ENCODE measurements at regions not wholly inside any gene's neighbourhood (a gene's known extent, or its start where the extent isn't known, plus 50 kb on each side); places are given as distances from the start of the nearest gene placed in this dataset.

DNA sequence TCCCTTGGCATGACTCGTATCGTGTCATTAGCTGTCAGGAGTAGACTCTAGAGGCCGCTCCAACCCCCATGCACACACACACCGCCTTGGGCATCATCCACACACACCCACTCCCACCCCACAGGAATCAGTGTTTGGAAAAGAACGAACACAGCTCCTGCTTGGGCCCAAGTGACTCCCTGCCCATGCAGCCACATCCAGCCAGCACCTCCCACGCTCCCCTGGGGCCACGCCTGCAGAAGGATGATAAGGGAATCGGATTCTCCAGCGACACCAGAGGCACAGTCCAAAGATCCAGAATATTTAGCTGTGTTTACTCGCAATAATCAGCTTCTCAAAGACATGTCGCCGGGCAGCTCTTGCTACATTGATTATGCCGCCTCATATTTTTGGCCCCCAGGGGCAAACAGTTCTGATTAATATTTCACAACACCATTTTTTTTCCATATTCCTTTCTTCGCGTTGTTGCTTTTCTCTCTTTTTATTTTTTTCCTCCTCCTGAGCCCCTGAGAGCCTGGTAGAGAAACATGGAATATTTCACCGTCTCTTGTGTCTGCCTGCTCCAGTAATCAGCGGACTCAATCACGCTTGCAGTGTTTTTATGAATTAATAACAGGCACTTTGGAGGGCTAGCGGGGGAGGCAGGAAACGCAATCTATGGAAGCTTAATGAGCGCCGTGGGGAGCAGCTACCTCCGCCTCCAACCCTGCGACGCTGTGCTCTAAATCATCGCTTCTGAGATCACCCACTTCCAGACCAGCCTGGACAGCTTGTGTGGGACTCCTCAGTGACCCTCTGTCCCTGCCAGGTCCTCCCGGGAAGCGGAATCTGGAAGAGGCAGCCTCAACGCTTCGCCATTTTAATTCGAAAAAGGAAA lies 221.4 kb downstream of the TLE3 start:
- ATAC-seq (ENCODE audit: low read depth) (no peak), DNase-seq (no peak)
- TF ChIP-seq CHD1 (IDR thresholded peaks at IDR 0.05; ENCODE audit: low read depth, low read length): no peak
- TF ChIP-seq SMC3 (IDR thresholded peaks at IDR 0.05; ENCODE audit: low read depth, low read length): no peak
- no peak for TF ChIP-seq NFE2L2 (IDR thresholded peaks at IDR 0.05; ENCODE audit: low read depth, low read length)
- no peak for TF ChIP-seq MAZ (IDR thresholded peaks at IDR 0.05; ENCODE audit: borderline replicate concordance, low read depth, low read length)
- TF ChIP-seq POLR2A (IDR thresholded peaks at IDR 0.05; ENCODE audit: low read depth, low read length): no peak
- no peak for TF ChIP-seq RAD21 (IDR thresholded peaks at IDR 0.05; ENCODE audit: low read length)
- no peak for TF ChIP-seq CEBPB (IDR thresholded peaks at IDR 0.05; ENCODE audit: low read depth, low read length)
- TF ChIP-seq, protein P1, sequence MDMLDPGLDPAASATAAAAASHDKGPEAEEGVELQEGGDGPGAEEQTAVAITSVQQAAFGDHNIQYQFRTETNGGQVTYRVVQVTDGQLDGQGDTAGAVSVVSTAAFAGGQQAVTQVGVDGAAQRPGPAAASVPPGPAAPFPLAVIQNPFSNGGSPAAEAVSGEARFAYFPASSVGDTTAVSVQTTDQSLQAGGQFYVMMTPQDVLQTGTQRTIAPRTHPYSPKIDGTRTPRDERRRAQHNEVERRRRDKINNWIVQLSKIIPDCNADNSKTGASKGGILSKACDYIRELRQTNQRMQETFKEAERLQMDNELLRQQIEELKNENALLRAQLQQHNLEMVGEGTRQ (IDR thresholded peaks at IDR 0.05; ENCODE audit: low read depth, low read length): no peak
- TF ChIP-seq, protein P2, sequence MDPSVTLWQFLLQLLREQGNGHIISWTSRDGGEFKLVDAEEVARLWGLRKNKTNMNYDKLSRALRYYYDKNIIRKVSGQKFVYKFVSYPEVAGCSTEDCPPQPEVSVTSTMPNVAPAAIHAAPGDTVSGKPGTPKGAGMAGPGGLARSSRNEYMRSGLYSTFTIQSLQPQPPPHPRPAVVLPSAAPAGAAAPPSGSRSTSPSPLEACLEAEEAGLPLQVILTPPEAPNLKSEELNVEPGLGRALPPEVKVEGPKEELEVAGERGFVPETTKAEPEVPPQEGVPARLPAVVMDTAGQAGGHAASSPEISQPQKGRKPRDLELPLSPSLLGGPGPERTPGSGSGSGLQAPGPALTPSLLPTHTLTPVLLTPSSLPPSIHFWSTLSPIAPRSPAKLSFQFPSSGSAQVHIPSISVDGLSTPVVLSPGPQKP (IDR thresholded peaks at IDR 0.05; ENCODE audit: borderline replicate concordance, low read depth, low read length): no peak
- TF ChIP-seq, protein P3, sequence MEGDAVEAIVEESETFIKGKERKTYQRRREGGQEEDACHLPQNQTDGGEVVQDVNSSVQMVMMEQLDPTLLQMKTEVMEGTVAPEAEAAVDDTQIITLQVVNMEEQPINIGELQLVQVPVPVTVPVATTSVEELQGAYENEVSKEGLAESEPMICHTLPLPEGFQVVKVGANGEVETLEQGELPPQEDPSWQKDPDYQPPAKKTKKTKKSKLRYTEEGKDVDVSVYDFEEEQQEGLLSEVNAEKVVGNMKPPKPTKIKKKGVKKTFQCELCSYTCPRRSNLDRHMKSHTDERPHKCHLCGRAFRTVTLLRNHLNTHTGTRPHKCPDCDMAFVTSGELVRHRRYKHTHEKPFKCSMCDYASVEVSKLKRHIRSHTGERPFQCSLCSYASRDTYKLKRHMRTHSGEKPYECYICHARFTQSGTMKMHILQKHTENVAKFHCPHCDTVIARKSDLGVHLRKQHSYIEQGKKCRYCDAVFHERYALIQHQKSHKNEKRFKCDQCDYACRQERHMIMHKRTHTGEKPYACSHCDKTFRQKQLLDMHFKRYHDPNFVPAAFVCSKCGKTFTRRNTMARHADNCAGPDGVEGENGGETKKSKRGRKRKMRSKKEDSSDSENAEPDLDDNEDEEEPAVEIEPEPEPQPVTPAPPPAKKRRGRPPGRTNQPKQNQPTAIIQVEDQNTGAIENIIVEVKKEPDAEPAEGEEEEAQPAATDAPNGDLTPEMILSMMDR (conservative IDR thresholded peaks at IDR 0.05; ENCODE audit: low read depth, low read length): no peak
- TF ChIP-seq MXI1 (IDR thresholded peaks at IDR 0.05; ENCODE audit: borderline replicate concordance, low read depth, low read length): no peak
- TF ChIP-seq RFX5 (IDR thresholded peaks at IDR 0.05; ENCODE audit: low read depth, low read length): no peak
- H3K9ac ChIP-seq (ENCODE audit: low read depth, low read length): no peak overlapping the region
- BruUV-seq (replicated peaks): no TSS peak
- ChIA-PET CTCF (no interaction called here), POLR2A (ENCODE audit: unreplicated experiment) (no interaction called here)
- H3K4ac ChIP-seq (ENCODE audit: low read depth, low read length): no peak overlapping the region
- in situ Hi-C loops (cut with MboI; ENCODE audit: low sequenced_read_pairs): no loop called here
- no peaks in the 10 kb centered on the region for H4K20me1 ChIP-seq (ENCODE audit: insufficient read depth, low read length)
- H2BK15ac ChIP-seq (ENCODE audit: low read depth, low read length): no peak overlapping the region
- no peaks in the 10 kb centered on the region for H3K79me1 ChIP-seq (ENCODE audit: low read depth in 1 of 2, low read length in 2 of 2)
- no peak overlapping the region for H3K14ac ChIP-seq (replicated peaks; ENCODE audit: low read depth, low read length)
- H3K9me3 ChIP-seq (ENCODE audit: control insufficient read depth, insufficient read depth, low read length): peaks cover 24% of the 10 kb centered on the region
- peaks cover 37% of the 10 kb centered on the region for H3K27me3 ChIP-seq (ENCODE audit: control insufficient read depth, insufficient read depth, low read length)
- 59% methylated on average over 12 of the region's 31 CpGs; no CpG with 5 or more reads in 1 of the 2 experiments for WGBS, 2 experiments (ENCODE audit: extremely low coverage in 2 of 2, insufficient read length in 1 of 2)
- H3K18ac ChIP-seq (ENCODE audit: low read depth, low read length): no peak overlapping the region
- H2BK5ac ChIP-seq (ENCODE audit: low read depth, low read length, poor library complexity, severe bottlenecking): no peak overlapping the region
- H3K36me3 ChIP-seq (ENCODE audit: control insufficient read depth, insufficient read depth, low read length): no peaks in the 10 kb centered on the region
- intact Hi-C loops (cut with micrococcal nuclease): no loop called here
- no peak overlapping the region for H3K4me3 ChIP-seq (ENCODE audit: insufficient read depth, low read depth, low read length)
- H2AFZ ChIP-seq (replicated peaks; ENCODE audit: low read length, poor library complexity): peak overlapping the region; percentile 24
- H2BK20ac ChIP-seq (ENCODE audit: low read depth, low read length): no peak overlapping the region
- H2BK120ac ChIP-seq (ENCODE audit: low read depth, low read length): no peak overlapping the region
- H4K91ac ChIP-seq (ENCODE audit: insufficient read depth, low read depth, low read length): no peak overlapping the region
- no peaks in the 10 kb centered on the region for H3K4me1 ChIP-seq (ENCODE audit: control insufficient read depth, insufficient read depth, low read length)
- dilution Hi-C loops (cut with HindIII; ENCODE audit: low sequenced_read_pairs, unreplicated experiment): no loop called here
- H3K9me1 ChIP-seq (ENCODE audit: insufficient read depth, low read length): no peaks in the 10 kb centered on the region
- H4K5ac ChIP-seq (ENCODE audit: low read depth, low read length): no peak overlapping the region
- H3K56ac ChIP-seq (ENCODE audit: extremely low read depth, insufficient read depth, low read length): no peak overlapping the region
- no peak overlapping the region for H3K23ac ChIP-seq (ENCODE audit: low read depth, low read length)
- H2AK5ac ChIP-seq (ENCODE audit: low read depth, low read length): no peak overlapping the region
- no peak overlapping the region for H4K8ac ChIP-seq (ENCODE audit: low read depth in 2 of 2, low read length in 2 of 2)
- H3K4me2 ChIP-seq (ENCODE audit: low read depth, low read length): no peak overlapping the region
- H2AK9ac ChIP-seq (replicated peaks; ENCODE audit: low read depth, low read length, poor library complexity): no peak overlapping the region
- H3K27ac ChIP-seq (ENCODE audit: insufficient read depth, low read length): no peak overlapping the region
